Left ventricle myocardium superior (tissue), 1 donor: ENCODE measurements at regions not wholly inside any gene's neighbourhood (a gene's known extent, or its start where the extent isn't known, plus 50 kb on each side); places are given as distances from the start of the nearest gene placed in this dataset.
A peak's percentile ranks its signal among the peaks of the same experiment; 100 is the strongest.

Experiments used
- ATAC-seq: fragments of 200-7000 bp; cut with Tn5 transposase; one replicate; pipeline ENCODE4 v1.9.1; 2020; ENCODE audit warnings: mild to moderate bottlenecking, moderate library complexity
- DNase-seq: peaks from one replicate; pipeline ENCODE4 v3.0.0-alpha.2; 2020
- intact Hi-C: fragments of 100-400 bp; cut with micrococcal nuclease; formaldehyde crosslinking; loops from one replicate; pipeline ENCODE4 v1.11.0; 2022
- donor health status: DM: no; HTN: yes; CAD: no; lungs with severe emphysema.

- no peak for ATAC-seq
- intact Hi-C loops = no loop called here
- no peak for DNase-seq
Observed at GRCh38 chr5:125263356-125263755, 516.9 kb upstream of the ZNF608 start.

- no peak for DNase-seq
- ATAC-seq = no peak
- intact Hi-C loops = no loop called here
Observed at GRCh38 chr5:125266106-125266505, 519.7 kb upstream of the ZNF608 start.

- ATAC-seq = no peak
- intact Hi-C loops = no loop called here
- DNase-seq = no peak
Observed at GRCh38 chr5:125267636-125268248, 521.3 kb upstream of the ZNF608 start.

- DNase-seq = no peak
- intact Hi-C loops = no loop called here
- no peak for ATAC-seq
Observed at GRCh38 chr5:125269926-125270325, 523.5 kb upstream of the ZNF608 start.

GRCh38 chr5:125272357-125272756, 525.9 kb upstream of the ZNF608 start:
- intact Hi-C loops = no loop called here
- ATAC-seq (no peak), DNase-seq (no peak)

- intact Hi-C loops = no loop called here
- DNase-seq (no peak), ATAC-seq (no peak)
Observed at GRCh38 chr5:125274211-125274610, 527.8 kb upstream of the ZNF608 start.

- ATAC-seq (peak; percentile 87), DNase-seq (no peak)
- intact Hi-C loops = no loop called here
Observed at GRCh38 chr5:125274938-125275724, 528.7 kb upstream of the ZNF608 start.

GRCh38 chr5:125275725-125276090, 529.3 kb upstream of the ZNF608 start:
- ATAC-seq (no peak), DNase-seq (no peak)
- intact Hi-C loops = no loop called here

GRCh38 chr5:125276096-125276495, 529.7 kb upstream of the ZNF608 start:
- ATAC-seq (no peak), DNase-seq (no peak)
- intact Hi-C loops = no loop called here

- DNase-seq = no peak
- no peak for ATAC-seq
- intact Hi-C loops = no loop called here
Observed at GRCh38 chr5:125277494-125278154, 531.2 kb upstream of the ZNF608 start.

- no peak for DNase-seq
- intact Hi-C loops = no loop called here
- ATAC-seq = no peak
Observed at GRCh38 chr5:125278711-125279110, 532.3 kb upstream of the ZNF608 start.

- ATAC-seq (no peak), DNase-seq (no peak)
- intact Hi-C loops = no loop called here
Observed at GRCh38 chr5:125281667-125282066, 535.2 kb upstream of the ZNF608 start.

GRCh38 chr5:125283372-125283771, 536.9 kb upstream of the ZNF608 start:
- intact Hi-C loops = no loop called here
- no peak for ATAC-seq
- no peak for DNase-seq

- DNase-seq (no peak), ATAC-seq (no peak)
- intact Hi-C loops = no loop called here
Observed at GRCh38 chr5:125286271-125286670, 539.8 kb upstream of the ZNF608 start.

GRCh38 chr5:125289606-125290005, 543.2 kb upstream of the ZNF608 start:
- ATAC-seq (no peak), DNase-seq (no peak)
- intact Hi-C loops = no loop called here

- DNase-seq (no peak), ATAC-seq (no peak)
- intact Hi-C loops = no loop called here
Observed at GRCh38 chr5:125290935-125291334, 544.5 kb upstream of the ZNF608 start.

- ATAC-seq (no peak), DNase-seq (no peak)
- intact Hi-C loops = no loop called here
Observed at GRCh38 chr5:125291447-125291846, 545.0 kb upstream of the ZNF608 start.

- intact Hi-C loops = no loop called here
- DNase-seq (no peak), ATAC-seq (no peak)
Observed at GRCh38 chr5:125293223-125293622, 546.8 kb upstream of the ZNF608 start.

- no peak for ATAC-seq
- DNase-seq = no peak
- intact Hi-C loops = no loop called here
Observed at GRCh38 chr5:125293726-125294125, 547.3 kb upstream of the ZNF608 start.

GRCh38 chr5:125294844-125295243, 548.4 kb upstream of the ZNF608 start:
- ATAC-seq = peak; percentile 33

GRCh38 chr5:125295405-125295872, 549.0 kb upstream of the ZNF608 start:
- DNase-seq (no peak), ATAC-seq (no peak)
- intact Hi-C loops = no loop called here

More at GRCh38 chr5:125294844-125295243, 548.4 kb upstream of the ZNF608 start:
- intact Hi-C loops = no loop called here
- DNase-seq = no peak
